Right ventricle myocardium superior (tissue), 1 donor: ENCODE measurements at regions not wholly inside any gene's neighbourhood (a gene's known extent, or its start where the extent isn't known, plus 50 kb on each side); places are given as distances from the start of the nearest gene placed in this dataset.
A peak's percentile ranks its signal among the peaks of the same experiment; 100 is the strongest.

ENCODE experiments used
- ATAC-seq: fragments of 200-7000 bp; cut with Tn5 transposase; one replicate; pipeline ENCODE4 v1.9.1; 2020; ENCODE audit warnings: mild to moderate bottlenecking; ENCODE audit not compliant: poor library complexity
- DNase-seq: peaks from one replicate; pipeline ENCODE4 v3.0.0-alpha.2; 2020
- intact Hi-C: fragments of 100-400 bp; cut with DNase I; formaldehyde crosslinking; loops from one replicate; pipeline ENCODE4 v1.11.2; 2022
- donor health status: DM: no; HTN: yes; CAD: no; lungs with severe emphysema.

- no peak for DNase-seq
- intact Hi-C loops, result no loop called here
These were observed 469.0 kb upstream of the BOD1L1 start for GRCh38 chr4:14096396-14096965.

DNA sequence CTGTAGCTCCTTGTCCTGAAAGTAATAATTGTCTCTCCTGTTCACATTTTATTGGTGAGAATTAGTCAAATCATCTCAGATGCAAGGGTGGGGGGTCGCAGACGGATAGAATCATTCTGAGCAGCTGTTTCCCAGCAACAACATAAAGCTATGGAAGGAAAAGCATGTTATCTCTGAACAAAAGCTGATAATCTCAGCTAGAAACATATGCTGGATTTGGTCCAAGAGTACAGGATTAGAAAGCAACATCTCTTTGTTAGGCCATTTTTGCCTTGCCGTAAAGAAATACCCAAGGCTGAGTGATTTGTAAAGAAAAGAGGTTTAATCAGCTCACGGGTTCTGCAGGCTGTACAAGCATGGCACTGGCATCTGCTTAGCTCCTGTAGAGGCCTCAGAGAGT lies 472.8 kb upstream of the BOD1L1 start:
- ATAC-seq (no peak), DNase-seq (no peak)

More at GRCh38 chr4:14096396-14096965, 469.0 kb upstream of the BOD1L1 start:
- ATAC-seq, result no peak

DNA sequence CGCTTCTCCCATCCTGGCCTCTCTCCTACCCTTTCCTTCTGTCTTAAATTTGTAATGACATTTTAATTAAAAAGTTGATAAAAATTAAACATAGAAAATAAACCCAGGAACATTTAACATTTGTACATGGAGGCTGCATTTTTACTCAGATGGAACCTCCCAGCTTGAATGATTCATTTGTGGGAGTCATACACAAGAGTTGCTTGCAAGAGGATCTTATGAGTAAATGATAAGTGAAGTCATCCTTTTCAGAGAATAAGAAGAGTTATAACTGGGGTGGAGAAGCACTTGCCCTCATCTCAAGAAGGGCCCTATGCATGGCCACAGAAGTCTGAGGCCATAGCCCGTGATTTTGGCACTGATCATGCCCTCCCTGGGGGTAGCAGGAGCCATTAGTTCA lies 482.9 kb upstream of the BOD1L1 start:
- no peak for ATAC-seq
- intact Hi-C loops, result no loop called here
- no peak for DNase-seq

More for the DNA sequence above, 472.8 kb upstream of the BOD1L1 start:
- intact Hi-C loops, result no loop called here

GRCh38 chr4:14111730-14112181 lies 484.2 kb upstream of the BOD1L1 start:
- intact Hi-C loops, result no loop called here
- DNase-seq (no peak), ATAC-seq (no peak)

DNA sequence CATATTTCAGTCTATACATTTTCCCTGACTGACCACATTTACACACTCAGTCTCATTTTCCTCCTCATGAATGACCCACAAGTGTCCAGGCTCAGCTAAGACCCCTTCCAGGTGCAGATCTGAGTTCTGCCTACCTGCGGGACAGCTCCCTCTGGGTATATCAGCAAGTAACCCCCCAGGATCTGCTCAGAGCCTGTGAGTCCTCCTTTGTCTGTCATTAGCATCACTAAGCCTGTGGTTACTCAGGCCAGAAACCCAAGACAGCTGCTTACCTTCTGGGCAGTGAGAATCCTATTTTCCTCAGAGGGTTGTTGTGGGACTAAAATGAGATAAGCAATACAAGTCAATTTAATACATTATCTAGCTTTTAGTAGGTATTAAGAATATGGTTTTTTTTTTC lies 487.6 kb upstream of the BOD1L1 start:
- intact Hi-C loops, result no loop called here
- ATAC-seq (no peak), DNase-seq (no peak)

- peak; percentile 77 for ATAC-seq
- intact Hi-C loops, result no loop called here
- DNase-seq, result no peak
These were observed 490.2 kb upstream of the BOD1L1 start for GRCh38 chr4:14117575-14118238.

DNA sequence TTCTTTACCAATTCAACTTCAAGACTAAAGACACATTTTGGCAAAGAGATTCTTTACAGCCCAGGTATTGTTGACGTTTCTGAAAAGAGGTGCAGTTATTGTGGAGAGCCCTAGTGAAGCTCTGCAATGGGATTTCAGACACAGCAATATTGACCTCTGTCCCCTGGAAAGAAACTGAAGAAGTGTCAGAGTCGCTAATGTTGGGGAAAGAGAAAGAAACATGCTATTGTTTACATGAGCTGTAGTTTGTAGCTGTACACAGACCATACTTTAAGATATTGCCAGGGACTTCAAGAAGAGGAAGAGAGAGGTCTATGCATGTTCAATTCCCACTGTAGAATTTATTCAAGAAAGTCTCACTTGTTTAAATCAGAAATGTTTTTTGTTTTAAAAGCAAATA lies 497.3 kb upstream of the BOD1L1 start:
- intact Hi-C loops, result no loop called here
- no peak for ATAC-seq
- DNase-seq, result no peak

DNA sequence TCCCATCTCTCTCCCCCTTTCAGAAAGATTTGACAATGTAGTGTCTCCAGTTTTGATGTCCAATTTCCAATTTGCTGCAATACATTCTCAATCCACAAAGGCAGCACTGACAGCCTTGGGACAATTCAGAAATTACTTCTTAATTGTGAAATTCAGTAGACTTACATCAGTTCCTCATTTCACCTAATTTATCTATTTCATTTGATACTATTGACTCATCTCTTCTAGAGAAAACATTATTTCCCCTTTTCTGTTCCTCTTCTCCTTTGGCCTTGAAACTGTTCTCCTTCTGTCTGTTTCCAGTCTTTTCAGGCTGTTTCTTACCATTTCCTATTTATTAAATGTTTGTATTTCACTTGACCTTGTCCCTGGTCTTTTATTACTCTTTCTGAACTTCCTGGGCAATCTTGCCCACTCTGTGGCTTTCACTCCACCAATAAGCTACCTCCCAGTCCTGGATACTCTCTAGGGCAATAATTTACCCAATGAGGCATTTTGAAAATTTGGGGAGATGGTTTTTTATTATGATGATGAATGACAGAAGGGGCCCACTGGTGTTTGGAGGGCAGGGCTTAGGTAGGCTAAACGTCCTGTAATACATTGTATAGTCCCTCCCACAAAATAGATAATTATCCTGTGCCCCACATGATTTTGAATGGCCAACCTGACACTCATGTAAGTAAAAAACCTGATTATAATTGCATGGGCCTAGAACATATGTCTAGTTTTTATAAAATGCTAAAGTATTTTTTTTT lies 498.0 kb upstream of the BOD1L1 start:
- DNase-seq (no peak), ATAC-seq (peak; percentile 41)
- intact Hi-C loops, result no loop called here

DNA sequence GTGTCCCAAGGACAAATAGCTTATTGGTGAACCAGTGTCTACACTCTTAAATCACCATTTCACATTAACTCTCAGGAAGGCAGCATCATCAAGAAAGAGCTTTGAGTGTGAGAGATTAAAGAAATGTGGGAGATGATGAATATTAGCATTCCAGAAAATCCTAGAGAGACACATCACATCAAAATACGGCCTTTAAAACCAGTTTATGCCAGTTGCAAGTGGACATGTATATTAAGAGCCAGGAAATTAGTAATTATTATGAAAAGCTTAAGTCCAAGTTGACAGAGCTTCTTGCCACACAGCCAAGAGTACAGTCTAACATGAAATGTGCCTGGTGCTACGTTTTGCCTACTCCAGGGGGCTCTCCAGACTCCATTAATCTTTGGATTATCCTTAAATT lies 503.0 kb upstream of the BOD1L1 start:
- intact Hi-C loops, result no loop called here
- no peak for ATAC-seq
- no peak for DNase-seq

- ATAC-seq, result no peak
- intact Hi-C loops, result no loop called here
- DNase-seq, result no peak
These were observed 503.8 kb upstream of the BOD1L1 start for GRCh38 chr4:14131335-14131734.

- no peak for ATAC-seq
- intact Hi-C loops, result no loop called here
- no peak for DNase-seq
These were observed 504.8 kb upstream of the BOD1L1 start for GRCh38 chr4:14132301-14132700.

- no peak for DNase-seq
- ATAC-seq, result no peak
- intact Hi-C loops, result no loop called here
These were observed 510.6 kb upstream of the BOD1L1 start for GRCh38 chr4:14138106-14138505.

- DNase-seq (no peak), ATAC-seq (no peak)
- intact Hi-C loops, result no loop called here
These were observed 516.4 kb upstream of the BOD1L1 start for GRCh38 chr4:14143892-14144291.

- intact Hi-C loops, result no loop called here
- DNase-seq (no peak), ATAC-seq (no peak)
These were observed 521.9 kb upstream of the BOD1L1 start for GRCh38 chr4:14149176-14150053.

GRCh38 chr4:14151101-14151500 lies 523.6 kb upstream of the BOD1L1 start:
- intact Hi-C loops, result no loop called here
- no peak for DNase-seq
- no peak for ATAC-seq

GRCh38 chr4:14152834-14153519 lies 525.5 kb upstream of the BOD1L1 start:
- intact Hi-C loops, result no loop called here
- DNase-seq (no peak), ATAC-seq (no peak)

GRCh38 chr4:14155803-14156202 lies 528.3 kb upstream of the BOD1L1 start:
- peak; percentile 67 for ATAC-seq
- DNase-seq, result no peak
- intact Hi-C loops, result no loop called here

- intact Hi-C loops, result no loop called here
These were observed 529.7 kb upstream of the BOD1L1 start for GRCh38 chr4:14157262-14157661.

More at GRCh38 chr4:14157262-14157661, 529.7 kb upstream of the BOD1L1 start:
- ATAC-seq (no peak), DNase-seq (no peak)
